CD4-positive, alpha-beta T cell treated with Interleukin-15 for 4 hours (primary cell): ENCODE measurements at regions not wholly inside any gene's neighbourhood (a gene's known extent, or its start where the extent isn't known, plus 50 kb on each side); places are given as distances from the start of the nearest gene placed in this dataset.
"Not testable (repeated sequence)": the region's sequence is repeated elsewhere in the genome, so short reads cannot be mapped to it uniquely, and the experiment has no call there.

Experiments used
- DNase-seq: peaks from one replicate; pipeline ENCODE4 v3.0.0-alpha.2; 2020; ENCODE audit warnings: low spot score

DNA sequence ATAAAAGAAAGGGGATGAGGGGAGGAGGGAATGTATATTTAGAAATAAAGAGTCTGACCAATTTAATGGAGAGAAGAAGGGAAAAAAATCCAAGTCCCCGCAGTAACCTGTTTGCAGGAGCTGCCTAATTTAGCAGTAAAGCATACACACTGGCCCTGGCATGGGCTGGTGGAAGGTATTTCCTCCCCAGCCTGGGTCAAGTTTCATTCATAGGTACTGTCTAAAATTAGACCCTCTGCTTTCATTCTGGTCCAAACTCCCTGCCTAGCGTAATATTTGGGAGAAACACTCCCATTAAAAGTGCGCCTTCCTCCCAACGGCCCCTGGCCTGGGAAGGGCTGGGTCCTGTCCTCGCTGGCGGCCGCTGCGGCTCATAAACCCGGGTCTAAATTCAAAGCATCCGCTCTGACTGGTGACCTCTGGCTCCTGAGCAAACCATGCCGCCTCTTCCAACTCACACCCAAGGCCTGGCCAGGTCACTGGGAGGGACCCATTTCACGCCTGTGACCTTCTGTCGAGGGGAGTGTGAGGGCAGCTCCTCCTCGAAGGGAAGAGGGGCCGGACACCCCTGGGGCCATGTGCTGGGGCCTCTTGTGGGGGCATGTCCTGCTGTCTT is 123.2 kb downstream of the FGF18 start:
- DNase-seq, result no peak

DNA sequence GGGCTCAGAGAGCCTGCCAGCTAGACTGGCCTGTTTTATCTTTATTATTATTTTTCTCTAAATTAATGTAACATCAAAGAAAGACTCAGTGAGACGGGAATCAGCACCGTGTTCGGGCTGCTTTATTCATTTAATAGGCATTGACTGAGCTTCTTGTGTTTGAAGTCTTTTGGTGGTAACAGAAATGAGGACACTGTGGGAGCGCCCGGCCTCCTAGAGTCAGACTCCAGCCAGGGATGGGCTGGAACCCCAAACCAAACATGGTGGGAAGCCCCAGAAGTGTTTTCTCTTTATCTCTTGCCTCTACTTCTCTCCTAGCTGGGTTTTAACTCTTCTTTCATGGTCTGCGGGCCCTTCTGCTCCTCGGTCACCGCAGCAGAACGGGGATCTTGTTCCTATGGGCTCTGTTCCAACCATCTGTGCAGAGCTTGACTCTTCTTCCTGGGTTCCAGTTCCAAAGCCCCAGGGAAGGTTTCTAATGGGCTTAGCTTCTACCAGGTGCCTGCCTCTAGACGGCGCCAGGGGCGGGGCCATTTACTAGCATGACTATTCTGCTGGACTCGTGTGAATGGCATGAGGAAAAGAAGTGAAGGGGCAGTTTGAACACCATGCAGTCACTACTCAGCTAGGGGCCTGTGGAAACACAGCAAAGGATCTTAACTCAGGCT is 123.8 kb downstream of the FGF18 start:
- no peak for DNase-seq

DNA sequence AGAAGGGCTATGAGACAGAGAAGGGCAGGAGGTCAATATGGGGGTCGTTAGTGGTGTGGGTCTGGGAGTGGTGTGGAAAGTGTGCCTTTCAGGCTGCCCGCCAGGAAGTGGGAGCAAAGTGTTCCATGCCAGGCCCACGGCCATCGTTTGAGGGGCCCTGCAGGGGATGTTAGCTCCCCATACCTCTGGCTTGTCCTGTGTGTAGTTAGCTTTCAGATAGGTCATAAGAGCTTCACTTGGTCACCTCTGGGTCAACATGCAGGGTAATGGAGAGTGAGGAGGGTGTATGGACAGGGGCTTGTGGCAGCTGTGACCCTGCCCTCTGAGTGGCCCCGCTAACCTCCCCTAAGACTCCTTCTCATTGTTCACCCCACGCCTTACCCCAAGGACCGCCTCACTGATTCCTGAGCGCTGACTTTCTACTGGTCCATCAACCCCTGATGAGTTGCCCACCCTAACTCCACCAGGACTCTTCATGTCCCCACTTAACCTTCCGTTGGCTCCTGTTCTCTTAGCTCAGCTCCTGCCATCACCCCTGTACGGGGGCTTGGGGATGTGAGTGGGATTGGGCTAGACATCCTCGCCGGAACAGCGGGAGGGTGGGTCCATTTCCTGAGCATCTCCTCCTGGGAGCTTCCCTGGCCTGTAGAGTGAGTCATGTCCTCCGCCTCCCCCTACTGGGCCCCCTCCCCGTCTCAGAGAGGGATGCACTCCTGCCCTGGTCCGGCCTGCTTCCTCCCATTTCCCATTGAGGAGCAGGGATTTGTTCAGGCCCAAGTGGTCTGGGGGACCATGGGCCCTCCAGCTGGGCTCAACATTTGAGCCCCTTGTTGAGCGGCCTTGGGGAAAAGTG is 125.7 kb downstream of the FGF18 start:
- no peak for DNase-seq

DNA sequence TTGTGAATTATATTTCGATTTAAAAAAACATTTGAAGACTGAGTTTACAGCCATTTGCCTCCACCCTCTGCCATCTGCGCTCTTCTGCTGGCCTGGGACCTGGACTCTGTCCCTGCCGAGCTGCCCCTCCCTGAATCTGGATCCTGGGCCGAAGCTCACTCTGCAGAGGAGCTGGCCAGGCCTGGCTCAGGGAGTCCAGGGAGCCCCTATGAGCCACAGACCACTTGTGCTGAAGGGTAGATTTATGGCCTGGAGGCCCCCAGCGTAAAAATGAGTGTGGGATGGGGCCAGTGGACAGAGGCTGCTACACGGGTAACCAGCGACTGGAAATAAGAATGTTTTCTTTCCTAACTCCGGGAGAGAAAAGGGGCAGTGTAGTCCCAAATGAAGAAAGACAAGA is 129.8 kb downstream of the FGF18 start:
- DNase-seq, result no peak

DNA sequence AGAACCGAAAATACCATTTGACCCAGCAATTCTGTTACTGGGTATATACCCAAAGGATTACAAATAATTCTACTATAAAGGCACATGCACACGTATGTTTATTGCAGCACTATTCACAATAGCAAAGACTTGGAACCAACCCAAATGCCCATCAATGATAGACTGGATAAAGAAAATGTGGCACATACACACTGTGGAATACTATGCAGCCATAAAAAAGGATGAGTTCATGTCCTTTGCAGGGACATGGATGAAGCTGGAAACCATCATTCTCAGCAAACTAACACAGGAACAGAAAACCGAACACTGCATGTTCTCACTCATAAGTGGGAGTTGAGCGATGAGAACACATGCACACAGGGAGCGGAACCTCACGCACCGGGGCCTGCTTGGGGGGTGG is 134.4 kb downstream of the FGF18 start:
- DNase-seq, result not testable (repeated sequence)

DNA sequence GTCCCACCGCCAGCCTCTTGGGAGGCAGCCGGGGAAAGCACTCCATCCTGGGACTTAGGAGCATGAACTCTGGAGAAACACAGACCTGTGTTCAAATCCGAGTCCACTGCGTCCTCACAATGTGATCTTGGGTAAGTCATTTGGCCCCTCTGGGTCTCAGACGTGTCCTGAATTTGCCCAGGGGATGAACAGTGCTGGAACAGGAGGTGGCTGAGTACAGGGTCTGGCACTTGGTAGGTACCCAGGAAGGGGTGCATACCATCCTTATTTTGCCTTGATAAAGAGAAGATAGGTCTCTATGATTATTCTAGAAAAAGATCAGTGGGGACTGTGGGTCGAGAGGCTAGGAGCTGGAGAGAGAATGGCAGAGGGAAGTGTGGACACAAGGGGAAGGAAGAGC is 135.7 kb downstream of the FGF18 start:
- DNase-seq, result no peak

DNA sequence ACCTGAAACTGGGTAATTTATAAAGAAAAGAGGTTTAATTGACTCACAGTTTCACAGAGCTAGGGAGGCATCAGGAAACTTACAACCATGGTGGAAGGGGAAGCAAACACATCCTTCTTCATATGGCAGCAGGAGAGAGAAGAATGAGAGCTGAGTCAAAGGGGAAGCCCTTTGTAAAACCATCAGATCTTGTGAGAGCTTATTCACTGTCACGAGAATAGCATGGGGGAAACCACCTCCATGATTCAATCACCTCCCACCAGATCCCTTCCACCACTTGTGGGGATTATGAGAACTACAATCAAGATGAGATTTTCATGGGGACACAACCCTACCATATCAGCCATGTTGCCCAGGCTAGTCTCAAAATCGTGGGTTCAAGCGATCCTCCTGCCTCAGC is 143.4 kb downstream of the FGF18 start:
- DNase-seq, result no peak

DNA sequence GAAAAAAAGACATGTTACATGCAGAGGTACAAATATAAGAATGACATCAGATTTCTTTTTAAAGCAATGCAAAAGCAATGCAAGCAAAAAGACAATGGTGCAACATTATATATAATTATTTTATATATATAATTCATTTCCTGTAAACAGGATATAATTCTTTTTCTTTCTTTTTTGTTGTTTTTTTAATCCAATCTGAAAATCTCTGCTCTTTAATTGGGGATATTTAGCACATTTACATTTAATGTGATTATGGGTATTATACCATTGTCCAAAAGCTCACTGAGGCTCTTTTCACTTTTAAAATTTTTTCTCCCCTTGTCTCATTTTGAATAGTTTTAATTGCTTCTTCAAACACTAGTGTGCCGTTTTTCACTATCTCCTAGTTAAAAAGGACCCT is 148.9 kb downstream of the FGF18 start:
- no peak for DNase-seq

DNA sequence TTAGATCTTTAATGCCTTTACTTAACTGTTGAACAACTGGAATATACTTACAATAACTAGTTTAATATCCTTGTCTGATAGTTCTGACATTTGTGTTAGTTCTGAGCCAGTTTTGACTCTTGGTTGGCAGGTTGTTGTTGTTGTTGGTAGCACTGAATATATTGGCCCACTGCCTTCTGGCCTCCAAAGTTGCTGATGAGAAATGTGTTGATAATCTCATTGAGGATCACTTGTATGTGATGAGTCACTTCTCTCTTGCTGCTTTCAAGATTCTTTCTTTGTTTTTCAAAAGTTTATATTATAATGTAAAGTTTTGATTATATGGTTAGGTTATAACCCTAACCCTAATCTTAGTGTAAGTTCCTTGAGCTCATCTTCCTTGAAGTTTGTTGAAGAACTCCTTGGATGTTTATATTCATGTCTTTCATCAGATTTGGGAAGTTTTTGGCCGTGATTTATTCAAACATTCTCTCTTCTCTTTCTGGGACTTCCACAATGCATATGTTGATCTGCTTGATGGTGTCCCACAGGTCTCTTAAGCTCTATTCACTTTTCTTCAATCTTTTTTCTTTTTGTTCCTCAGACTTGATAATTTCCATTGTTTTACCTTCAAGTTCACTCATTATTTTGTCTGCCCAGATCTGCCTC is 149.7 kb downstream of the FGF18 start:
- no peak for DNase-seq

DNA sequence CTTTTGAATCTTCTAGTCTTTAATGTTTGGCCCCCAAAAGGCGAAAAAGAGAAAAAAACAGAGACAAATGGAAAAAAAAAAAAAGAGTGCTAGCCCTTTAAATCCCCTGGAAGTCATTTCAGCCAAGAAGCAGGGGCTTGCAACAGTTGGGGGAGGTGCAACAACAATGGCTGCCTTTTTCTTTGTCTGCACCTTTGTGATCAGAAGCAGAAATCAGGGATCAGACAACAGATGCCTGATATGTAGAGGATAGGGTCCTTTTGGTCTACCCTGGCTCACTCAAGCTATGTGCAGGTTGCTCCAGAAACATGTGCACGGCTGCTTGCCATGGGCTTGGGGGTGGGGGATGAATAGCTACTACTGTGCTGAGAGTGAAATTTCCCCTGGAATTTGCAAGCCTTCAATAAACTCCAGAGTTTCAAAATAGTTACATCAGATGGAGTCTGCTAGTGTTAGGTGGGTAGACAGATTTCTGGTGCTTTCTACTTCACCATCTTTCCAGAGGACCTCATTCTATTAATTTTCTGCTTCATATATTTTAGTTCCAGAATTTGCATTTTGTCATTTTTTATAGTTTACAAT is 150.9 kb downstream of the FGF18 start:
- DNase-seq, result no peak

DNA sequence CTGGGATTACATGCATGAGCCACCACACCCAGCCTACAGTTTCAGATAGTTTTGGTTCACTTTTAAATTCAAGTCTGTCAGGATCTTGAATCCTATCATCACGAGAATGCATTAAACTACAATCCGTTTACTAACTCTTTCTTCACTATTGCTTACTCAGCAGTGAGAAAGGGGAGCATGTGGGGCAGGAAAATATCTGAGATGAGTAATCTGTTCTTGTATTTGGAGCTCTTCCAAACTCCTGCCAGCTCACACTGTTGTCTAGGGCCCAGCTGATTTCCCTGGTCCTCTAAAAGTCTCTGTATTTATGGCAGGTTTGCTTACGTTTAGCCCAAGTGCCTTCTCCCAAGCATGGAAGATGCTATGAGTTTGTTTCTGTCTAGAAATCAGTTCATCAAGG is 152.2 kb downstream of the FGF18 start:
- no peak for DNase-seq

DNA sequence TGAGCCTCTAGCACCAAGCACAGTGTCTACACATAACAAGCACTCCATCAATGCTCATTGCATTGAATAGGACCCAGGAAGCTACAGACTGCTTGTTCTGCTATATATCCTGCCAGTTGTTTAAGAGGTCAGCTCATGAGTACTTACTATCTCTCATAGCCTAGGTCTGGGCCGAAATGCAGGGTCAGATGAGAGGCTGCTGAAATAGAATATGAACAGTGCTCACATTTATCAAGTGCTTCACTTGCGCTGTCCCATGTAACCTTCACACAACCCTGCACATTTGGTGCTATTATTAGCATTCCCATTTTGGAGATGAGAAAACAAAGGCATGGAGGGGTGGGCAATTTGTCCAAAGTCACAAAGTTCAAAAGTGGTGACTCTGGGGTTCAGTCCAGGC is 153.6 kb downstream of the FGF18 start:
- no peak for DNase-seq

DNA sequence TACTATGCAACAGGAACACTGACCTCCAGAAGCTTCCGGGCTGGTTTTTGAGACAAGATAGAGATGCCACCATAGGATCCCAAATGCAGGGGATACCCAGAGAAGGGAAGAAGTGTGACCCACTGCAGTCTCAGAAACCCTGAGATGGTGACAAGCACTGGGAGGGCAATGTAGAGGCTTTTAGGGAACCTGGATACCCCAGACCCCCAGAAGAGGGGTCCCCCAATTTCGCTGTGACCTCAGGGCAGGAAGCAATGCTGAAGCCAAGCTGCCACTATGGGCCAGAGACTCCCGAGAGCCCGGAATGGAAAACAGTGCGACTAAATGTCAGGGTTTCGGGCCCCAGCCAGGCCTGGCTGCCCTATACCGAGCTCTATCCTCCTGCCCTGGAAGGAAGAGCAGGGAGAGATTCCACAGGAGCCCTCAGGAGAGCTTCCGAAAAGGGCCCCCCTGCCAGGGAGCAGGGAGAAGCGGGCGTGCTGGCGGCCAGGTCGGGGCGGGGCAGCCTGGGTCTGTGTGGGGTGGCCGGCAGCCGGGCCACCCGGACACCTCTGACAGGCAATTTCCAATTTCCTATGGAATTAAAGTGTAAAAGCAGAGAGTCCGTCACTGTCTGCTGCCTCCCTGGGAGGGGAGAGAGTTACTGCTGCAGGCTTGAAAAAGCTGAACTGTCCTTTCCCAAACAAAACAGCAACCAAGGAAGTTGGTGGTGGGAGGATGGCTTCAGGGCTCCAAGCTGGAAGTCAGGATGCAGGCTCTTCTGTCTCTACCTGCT is 154.2 kb downstream of the FGF18 start:
- DNase-seq, result no peak

DNA sequence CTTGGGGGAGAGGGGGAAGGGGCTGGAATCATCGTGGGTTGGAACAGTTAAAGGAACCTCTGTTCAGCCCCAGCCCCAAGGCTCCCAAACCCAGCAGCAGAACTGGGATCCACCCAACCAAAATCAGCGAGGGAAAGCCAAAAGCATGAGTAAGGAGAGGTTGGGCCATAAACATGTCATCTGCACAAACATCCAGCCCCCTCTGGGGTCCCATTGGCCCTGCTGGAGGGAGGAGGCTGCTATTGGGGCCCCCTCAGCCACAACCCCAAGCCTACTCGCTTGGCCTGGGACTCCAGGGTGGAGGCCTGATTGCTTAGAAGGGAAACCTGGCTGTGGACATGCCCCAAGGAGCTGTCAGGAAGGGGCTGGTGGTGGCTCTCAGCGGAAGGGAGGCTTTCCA is 154.9 kb downstream of the FGF18 start:
- no peak for DNase-seq

DNA sequence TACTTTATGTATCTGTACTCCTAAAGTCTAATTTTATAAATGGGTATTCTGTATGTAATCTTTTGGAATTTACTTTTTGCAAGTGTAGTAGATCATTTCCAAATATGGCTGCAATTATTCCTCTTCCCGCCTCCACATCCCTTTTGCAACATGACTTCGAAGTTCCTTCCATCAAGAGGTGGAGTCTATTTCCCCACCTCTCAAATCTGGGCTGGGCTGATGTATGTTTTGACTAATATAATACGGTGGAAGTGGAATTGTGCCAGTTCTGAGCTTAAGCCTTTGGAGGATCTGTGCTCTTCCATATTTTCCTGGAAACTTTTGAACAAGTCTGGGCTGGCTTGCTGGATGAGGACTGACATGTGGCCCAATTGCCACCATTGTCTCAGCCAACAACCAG is 155.9 kb downstream of the FGF18 start:
- DNase-seq, result no peak

DNA sequence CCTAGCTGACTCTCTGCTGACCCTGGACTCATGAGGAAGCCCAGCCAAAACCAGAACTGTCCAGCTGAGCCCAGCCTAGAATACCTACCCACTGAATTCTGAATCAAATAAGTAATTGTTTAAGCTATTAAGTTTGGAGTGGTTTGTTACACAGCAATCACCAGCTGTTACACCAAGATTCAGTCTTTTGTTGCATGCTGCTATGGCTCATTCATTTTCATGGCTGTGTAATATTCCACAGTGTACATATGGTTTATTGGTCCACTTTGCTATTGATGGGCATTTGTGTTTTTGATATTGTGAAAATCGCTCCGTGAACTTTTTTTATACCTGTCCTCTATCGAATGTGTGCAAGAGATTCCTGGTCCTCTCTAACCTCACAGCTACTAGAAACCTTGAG is 156.4 kb downstream of the FGF18 start:
- no peak for DNase-seq

DNA sequence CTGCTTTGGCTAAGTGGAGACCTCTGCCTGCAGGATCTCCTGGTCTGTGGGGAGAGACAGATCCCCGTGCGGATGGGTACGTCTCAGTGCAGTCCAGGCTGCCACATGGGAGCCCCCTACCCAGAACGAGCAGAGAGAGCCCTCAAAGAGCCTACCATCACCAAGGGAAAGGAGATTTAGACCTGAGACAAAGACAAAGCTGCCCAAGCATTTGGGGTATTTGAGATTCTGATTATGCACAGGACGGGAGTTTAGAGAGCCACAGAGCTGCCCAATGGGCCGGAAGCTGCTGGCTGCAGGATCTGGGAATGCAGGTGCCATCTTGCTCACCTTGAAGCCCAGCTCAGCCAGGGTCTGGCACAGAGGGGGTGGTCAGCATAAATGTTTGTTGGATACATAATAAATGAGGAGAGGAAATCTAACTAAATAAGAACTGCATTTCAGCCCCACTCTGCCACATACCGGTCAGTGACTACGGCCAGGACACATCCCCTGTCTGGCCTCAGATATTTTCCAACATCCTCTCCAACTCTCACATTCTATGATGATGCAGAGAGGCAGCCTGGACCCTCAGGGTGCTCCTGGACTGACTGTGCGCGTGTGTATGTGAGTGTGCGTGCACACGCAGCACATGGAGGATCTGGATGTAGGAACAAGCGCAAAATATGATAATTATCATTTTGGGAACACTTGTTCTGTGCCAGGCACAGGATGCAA is 157.8 kb downstream of the FGF18 start:
- DNase-seq, result no peak

DNA sequence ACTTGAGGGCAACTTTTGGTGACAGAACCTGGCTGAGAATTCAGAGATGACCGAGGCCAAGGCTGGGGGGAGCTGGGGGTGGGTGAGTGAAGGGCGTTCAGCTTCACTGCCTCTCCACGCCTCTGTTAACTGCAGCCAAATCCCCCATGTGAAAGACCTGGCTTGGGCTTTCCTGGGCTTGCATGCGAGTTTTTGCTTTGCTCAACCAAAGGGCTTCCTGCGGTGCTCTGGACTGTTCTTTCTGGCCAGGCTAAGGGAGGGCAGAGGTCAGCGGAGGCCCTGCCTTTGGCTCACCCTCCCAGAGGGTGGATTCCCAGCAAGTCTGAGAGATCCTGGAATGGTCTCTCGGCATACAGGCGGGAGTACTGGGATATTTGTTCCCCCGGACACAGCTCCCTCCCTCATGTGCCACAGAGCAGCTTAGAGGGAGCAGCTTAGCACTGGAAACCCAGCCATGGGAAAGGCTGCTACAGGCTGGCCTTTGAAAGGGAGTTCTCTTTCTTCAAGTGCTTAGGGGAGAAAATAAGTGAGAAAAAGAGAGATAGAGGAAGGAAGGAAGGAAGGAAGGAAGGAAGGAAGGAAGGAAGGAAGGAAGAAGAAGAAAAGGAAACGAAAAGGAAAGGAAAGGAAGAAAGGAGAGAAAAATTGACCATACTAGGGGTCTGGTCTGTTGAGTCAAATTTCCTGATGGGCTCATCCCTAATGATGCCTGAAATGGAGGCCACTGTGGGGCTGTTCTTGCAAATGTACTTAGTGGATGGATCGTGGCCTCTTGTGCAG is 158.8 kb downstream of the FGF18 start:
- DNase-seq, result no peak

DNA sequence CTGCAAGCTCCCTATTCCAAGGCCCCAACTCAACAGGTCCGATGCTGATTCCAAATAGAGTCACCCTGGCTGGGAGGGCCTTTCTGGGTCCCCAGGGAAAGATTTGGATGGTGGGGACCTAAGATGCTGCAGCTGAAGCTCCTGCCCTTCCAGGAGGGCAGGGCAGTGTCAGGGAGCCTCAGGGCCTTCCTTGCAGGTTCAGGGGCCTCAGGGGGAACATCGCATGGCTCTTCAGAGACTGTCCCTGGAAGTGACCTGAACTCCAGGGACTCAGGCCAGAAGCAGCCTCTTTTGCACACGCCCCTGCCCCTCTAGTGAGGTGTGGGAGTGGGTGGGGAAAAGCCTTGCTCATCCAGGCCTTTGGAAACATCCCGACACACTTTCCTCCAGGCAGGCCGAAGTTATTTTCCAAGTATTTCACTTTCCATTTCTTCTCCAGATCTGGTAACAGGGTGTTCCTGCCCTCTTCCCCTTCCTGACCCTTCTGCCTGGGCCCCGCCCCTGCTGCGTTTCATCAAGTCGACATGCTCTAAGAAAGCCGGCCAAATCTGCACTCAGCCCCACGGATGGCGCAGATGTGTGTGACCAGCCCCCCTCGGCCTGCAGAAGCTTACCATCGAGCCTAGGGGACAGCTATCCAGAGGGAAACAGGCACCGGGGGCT is 159.5 kb downstream of the FGF18 start:
- no peak for DNase-seq

DNA sequence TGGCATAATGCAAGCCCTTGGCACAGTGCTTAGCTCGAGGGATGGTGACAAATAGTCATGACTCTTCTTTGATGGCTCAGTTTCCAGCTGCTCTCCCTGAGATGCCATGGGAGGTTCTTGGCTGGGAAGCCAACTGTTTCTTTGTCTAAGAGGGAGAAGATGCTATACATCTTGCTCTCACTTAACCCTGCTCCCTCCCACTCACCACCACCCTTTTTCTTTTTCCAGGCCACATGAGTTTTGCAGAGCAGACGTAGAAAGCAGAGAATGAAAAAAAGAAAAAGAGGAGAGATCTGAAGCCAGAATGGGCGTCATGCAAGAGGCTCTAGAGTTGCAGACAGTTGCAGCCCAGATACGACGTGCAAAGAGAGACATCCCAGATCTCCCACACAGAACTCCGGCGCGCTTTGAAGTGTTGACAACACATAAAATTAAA is 160.5 kb downstream of the FGF18 start:
- no peak for DNase-seq
